Natural killer cell (primary cell): ENCODE measurements at regions not wholly inside any gene's neighbourhood (a gene's known extent, or its start where the extent isn't known, plus 50 kb on each side); places are given as distances from the start of the nearest gene placed in this dataset.

ENCODE experiments used
- ATAC-seq, 3 donors: fragments of 150-1000 bp in 2 of 3; fragments of 200-7000 bp in 1 of 3; cut with Tn5 transposase; 1 replicate in 1 of 3; 2 replicates in 2 of 3; pipeline ENCODE4 v1.10.0; 2021; ENCODE audit warnings: mild to moderate bottlenecking in 2 of 3, moderate library complexity in 2 of 3
- DNase-seq, 2 donors: peaks; one replicate each; pipeline versions ENCODE4 v3.0.0 to v3.0.0-alpha.2; 2013 to 2021; ENCODE audit warnings: mixed read lengths in 1 of 2
- H3K27ac ChIP-seq: one replicate; pipeline ENCODE4 v1.5.1; 2013; ENCODE audit warnings: mild to moderate bottlenecking, low read length
- H3K27me3 ChIP-seq: one replicate; pipeline ENCODE4 v1.6.1; 2013; ENCODE audit warnings: low read length; ENCODE audit not compliant: control insufficient read depth, insufficient read depth
- H3K36me3 ChIP-seq: one replicate; pipeline ENCODE4 v1.6.1; 2013; ENCODE audit warnings: low read length; ENCODE audit not compliant: control insufficient read depth, insufficient read depth
- H3K4me1 ChIP-seq: one replicate; pipeline ENCODE4 v1.6.1; 2013; ENCODE audit warnings: low read length; ENCODE audit not compliant: control insufficient read depth, insufficient read depth
- H3K4me3 ChIP-seq: one replicate; pipeline ENCODE4 v1.5.1; 2013; ENCODE audit warnings: low read length
- H3K9me3 ChIP-seq: one replicate; pipeline ENCODE4 v1.6.1; 2013; ENCODE audit warnings: low read length; ENCODE audit not compliant: control insufficient read depth, insufficient read depth
- H3K27ac Mint-ChIP-seq, 2 donors: one replicate each; pipeline ENCODE4 v1.8.0; 2022; ENCODE audit warnings: mild to moderate bottlenecking in 2 of 2, mixed read lengths in 2 of 2, moderate library complexity in 1 of 2
- H3K27me3 Mint-ChIP-seq, 2 donors: one replicate each; pipeline ENCODE4 v1.8.0; 2022; ENCODE audit warnings: low read depth in 2 of 2, mixed read lengths in 2 of 2
- H3K36me3 Mint-ChIP-seq: one replicate; pipeline ENCODE4 v1.8.0; 2022; ENCODE audit warnings: mixed read lengths
- H3K4me1 Mint-ChIP-seq, 2 donors: one replicate each; pipeline ENCODE4 v1.8.0; 2022; ENCODE audit warnings: mixed read lengths in 2 of 2
- H3K4me3 Mint-ChIP-seq: one replicate; pipeline ENCODE4 v1.8.0; 2022; ENCODE audit warnings: mild to moderate bottlenecking, moderate library complexity, mixed read lengths
- H3K9me3 Mint-ChIP-seq, 2 donors: one replicate each; pipeline ENCODE4 v1.8.0; 2022; ENCODE audit warnings: mixed read lengths in 2 of 2
- CTCF ChIP-seq: fragments of 200-600 bp; IDR thresholded peaks from one replicate; pipeline ENCODE4 v1.8.0; 2022; ENCODE audit warnings: antibody characterized with exemption
- WGBS: methylation state at CpG from one replicate; pipeline ENCODE4 v1.1.7; 2013; ENCODE audit warnings: missing lambda C conversion rate; ENCODE audit not compliant: insufficient coverage; 5-methylcytosine and 5-hydroxymethylcytosine counted together
- intact Hi-C: fragments of 100-400 bp; cut with micrococcal nuclease; formaldehyde crosslinking; loops from one replicate; pipeline ENCODE4 v1.14.2; 2022

DNA sequence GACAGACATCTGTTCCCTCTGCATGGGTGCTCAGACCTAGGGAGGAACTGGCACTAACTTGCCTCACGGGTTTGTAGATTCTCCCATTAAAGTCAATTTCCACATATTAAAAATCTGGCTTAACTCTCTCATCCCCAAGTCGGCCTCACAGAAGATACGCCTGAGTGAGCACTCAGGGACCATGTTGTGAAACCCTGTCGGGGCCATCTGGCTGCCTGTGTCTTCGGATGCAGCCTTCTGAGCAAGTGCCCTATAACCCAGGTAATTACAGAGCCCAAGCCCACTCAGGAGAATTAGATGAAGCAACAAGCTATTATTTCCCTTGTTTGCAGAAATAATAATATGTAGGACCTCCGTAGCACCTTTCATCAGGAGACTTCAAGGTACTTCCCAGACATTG is 219.3 kb upstream of the GLI3 start:
- TF ChIP-seq CTCF, result no peak
- H3K36me3 Mint-ChIP-seq, result no peaks in the 10 kb centered on the region
- H3K4me1 ChIP-seq, result no peaks in the 10 kb centered on the region
- H3K27me3 Mint-ChIP-seq, result peaks cover 0 to 6% of the 10 kb centered on the region in 2 donors
- no peak for DNase-seq
- 85% methylated on average over 6 of the region's 6 CpGs for WGBS
- no peak overlapping the region for H3K27ac Mint-ChIP-seq
- no peak overlapping the region for H3K4me3 ChIP-seq
- H3K4me3 Mint-ChIP-seq, result no peak overlapping the region
- H3K27me3 ChIP-seq, result no peaks in the 10 kb centered on the region
- H3K27ac ChIP-seq, result no peak overlapping the region
- no peaks in the 10 kb centered on the region for H3K9me3 ChIP-seq
- ATAC-seq, result no peak
- peaks cover 0 to 2% of the 10 kb centered on the region in 2 donors for H3K9me3 Mint-ChIP-seq
- H3K36me3 ChIP-seq, result no peaks in the 10 kb centered on the region
- H3K4me1 Mint-ChIP-seq, result peaks cover 13 to 15% of the 10 kb centered on the region in 2 donors
- intact Hi-C loops, result no loop called here

- Histone ChIP-seq H3K9me3 (no peaks in the 10 kb centered on the region), H3K4me3 (no peak overlapping the region), H3K27ac (no peak overlapping the region), H3K36me3 (no peaks in the 10 kb centered on the region), H3K27me3 (no peaks in the 10 kb centered on the region), H3K4me1 (no peaks in the 10 kb centered on the region)
- DNase-seq (no peak), ATAC-seq (no peak)
- 54% methylated on average over 9 of the region's 9 CpGs for WGBS
- TF ChIP-seq CTCF, result no peak
- Mint-ChIP-seq H3K4me3 (no peak overlapping the region), H3K27me3 (peaks cover 8% of the 10 kb centered on the region in 2 donors), H3K36me3 (no peaks in the 10 kb centered on the region), H3K27ac (no peak overlapping the region), H3K9me3 (peaks cover 2% of the 10 kb centered on the region in 2 donors), H3K4me1 (peaks cover 13 to 15% of the 10 kb centered on the region in 2 donors)
- intact Hi-C loops, result no loop called here
Observed at GRCh38 chr7:42453931-42454361, 216.9 kb upstream of the GLI3 start.

DNA sequence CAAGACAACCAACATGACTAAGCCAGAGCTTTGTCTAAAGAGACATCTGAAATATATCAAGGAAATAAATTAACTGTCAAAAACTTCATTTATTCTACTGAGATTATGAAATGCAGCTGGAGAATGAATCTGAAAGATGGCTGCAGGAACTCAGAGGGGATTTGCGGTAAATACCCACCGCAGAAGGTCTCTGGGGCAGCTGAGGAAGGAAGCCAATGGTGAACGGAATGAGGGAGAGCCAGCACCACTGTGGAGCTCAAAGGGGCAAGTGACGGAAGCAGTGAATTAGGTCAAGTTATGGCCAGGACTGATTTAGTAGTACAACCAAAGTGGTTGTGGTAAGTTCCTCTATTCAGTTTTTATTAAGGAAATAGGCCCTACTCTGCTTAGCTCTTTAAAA is 215.3 kb upstream of the GLI3 start:
- Histone ChIP-seq H3K27ac (no peak overlapping the region), H3K27me3 (no peaks in the 10 kb centered on the region), H3K4me1 (no peaks in the 10 kb centered on the region), H3K9me3 (no peaks in the 10 kb centered on the region), H3K36me3 (no peaks in the 10 kb centered on the region), H3K4me3 (no peak overlapping the region)
- DNase-seq, result no peak
- WGBS, result 10% methylated on average over 4 of the region's 4 CpGs
- ATAC-seq, result no peak
- Mint-ChIP-seq H3K36me3 (no peaks in the 10 kb centered on the region), H3K27ac (no peak overlapping the region), H3K27me3 (peaks cover 8% of the 10 kb centered on the region in 2 donors), H3K9me3 (peaks cover 0 to 3% of the 10 kb centered on the region in 2 donors), H3K4me3 (no peak overlapping the region), H3K4me1 (peaks cover 13 to 15% of the 10 kb centered on the region in 2 donors)
- TF ChIP-seq CTCF, result no peak
- intact Hi-C loops, result no loop called here

- no peak for TF ChIP-seq CTCF
- DNase-seq (no peak), ATAC-seq (no peak)
- Histone ChIP-seq H3K4me3 (no peak overlapping the region), H3K27ac (no peak overlapping the region), H3K4me1 (no peaks in the 10 kb centered on the region), H3K9me3 (no peaks in the 10 kb centered on the region), H3K27me3 (no peaks in the 10 kb centered on the region), H3K36me3 (no peaks in the 10 kb centered on the region)
- Mint-ChIP-seq H3K27me3 (peaks cover 4 to 8% of the 10 kb centered on the region in 2 donors), H3K9me3 (peaks cover 0 to 5% of the 10 kb centered on the region in 2 donors), H3K4me3 (no peak overlapping the region), H3K36me3 (no peaks in the 10 kb centered on the region), H3K27ac (no peak overlapping the region), H3K4me1 (peaks cover 13 to 15% of the 10 kb centered on the region in 2 donors)
- intact Hi-C loops, result no loop called here
- 94% methylated on average over 5 of the region's 5 CpGs for whole genome bisulfite sequencing
Observed at GRCh38 chr7:42449431-42449830, 212.4 kb upstream of the GLI3 start.
